Cortex of kidney (tissue), 1 donor: ENCODE measurements at regions not wholly inside any gene's neighbourhood (a gene's known extent, or its start where the extent isn't known, plus 50 kb on each side); places are given as distances from the start of the nearest gene placed in this dataset.
"Not testable (repeated sequence)": the region's sequence is repeated elsewhere in the genome, so short reads cannot be mapped to it uniquely, and the experiment has no call there.

Experiments
- DNase-seq: peaks from one replicate; lab custom pipeline; 2025; lab: John Stamatoyannopoulos, UW

DNA sequence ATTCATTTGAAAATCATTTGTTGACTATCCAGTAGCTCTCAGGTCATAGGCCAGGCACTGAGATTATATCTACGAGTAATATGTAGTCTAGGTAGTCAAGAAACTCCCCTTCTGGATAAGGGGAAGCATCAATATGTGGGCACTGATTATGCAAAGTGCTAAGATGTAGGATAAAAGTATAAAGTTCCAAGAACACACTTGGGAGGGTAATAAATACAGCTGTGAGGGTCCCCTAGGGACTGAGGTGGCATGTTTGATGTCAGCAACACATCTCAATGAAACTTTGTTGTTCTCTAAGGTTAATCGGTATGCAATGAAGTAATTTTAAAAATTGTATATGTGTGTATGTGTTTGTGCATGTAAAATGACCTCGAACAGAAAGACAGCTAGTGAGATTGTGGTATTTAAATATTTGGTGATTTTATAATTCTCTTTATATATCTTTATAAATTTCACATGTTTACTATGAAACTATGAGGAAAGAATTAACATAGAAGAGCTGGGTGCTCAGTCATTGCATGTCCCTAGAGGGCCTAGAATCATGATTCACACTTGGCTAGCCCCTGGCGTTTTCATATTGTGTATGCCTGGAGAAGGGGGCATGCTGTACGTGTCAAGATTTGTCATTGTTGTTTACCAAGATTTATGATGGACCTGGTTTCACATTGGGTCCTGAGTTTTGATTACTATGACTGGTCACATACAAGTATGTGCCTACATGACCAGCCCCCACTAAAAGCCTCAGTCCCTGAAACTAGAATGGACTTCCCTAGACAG is 140.1 kb upstream of the DUSP10 start:
- DNase-seq, result no peak

DNA sequence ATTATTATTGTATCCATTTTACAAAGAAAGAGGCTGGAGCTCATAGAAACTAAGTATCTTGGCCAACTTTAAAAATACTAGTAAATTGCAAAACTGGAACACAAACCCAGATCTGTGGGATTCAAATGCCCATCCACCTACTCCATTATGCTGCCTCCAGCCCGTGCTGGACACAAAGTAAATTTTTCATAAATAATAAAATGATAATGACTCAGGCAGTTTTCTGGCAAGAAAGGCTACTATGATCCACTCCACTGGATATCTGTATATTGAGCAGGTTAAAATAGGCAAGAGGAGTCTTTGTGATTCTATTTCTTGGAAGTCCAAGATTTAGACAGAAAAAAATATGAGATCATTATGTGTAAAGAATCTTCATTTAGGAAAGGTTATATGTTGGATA is 138.3 kb upstream of the DUSP10 start:
- no peak for DNase-seq

DNA sequence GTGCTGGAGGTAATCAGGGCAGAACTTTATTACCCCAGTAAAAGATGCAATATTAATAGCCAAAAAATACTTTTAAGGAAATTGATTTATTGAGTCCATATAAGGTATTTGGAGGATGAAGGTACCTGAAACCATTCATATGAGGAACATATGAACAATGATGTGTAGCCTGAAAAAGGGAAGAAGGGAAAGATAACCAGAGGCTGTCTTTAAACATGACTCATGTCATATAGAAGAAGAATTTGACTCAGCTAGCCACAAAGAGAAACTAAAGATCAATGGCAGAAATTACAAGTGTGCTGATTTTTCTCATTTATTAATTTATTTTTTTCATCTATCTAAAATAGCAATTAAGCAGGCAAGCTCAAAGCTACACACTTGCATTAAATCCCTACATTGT is 136.2 kb upstream of the DUSP10 start:
- no peak for DNase-seq

DNA sequence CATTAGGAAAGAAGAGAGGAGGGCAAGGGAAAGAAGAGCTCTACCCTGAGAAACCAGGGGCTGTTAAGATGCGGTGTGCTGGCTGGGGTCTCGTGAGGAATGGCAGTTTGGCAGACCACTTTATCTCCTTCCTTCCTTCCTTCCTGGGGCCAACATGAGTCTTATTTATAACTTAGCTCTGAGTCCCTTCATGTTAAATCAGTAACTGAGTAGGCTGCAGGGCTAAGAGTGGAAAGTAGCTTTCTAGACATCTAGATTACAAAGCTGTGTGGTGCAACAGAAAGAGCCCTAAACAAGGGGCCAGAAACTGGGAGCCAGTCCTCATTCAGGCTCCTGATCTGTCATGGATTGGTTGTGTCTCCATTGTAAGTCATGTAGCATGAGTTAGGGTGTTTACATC is 135.4 kb upstream of the DUSP10 start:
- no peak for DNase-seq

- DNase-seq, result no peak
Measured at GRCh38 chr1:221875004-221875330, 133.1 kb upstream of the DUSP10 start.

- no peak for DNase-seq
Measured at GRCh38 chr1:221874285-221875003, 132.6 kb upstream of the DUSP10 start.

DNA sequence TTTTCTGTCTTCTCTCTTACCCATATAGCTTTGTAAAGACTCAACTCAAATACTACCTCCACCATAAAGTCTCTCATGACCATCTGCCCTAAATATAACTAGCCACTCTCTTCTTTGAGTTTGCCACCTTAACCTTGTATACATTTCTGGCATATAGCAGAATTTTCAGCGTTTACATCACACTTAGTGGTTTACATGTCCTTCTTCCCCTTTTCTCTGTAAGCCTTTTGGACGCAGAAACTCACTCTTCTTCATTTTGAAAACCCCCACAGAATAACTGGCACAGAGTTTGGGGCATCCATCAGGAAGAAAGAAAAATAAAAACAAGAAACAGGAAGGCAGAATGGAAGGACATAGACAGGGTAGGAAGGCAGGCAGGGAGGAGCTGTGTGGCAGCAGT is 131.8 kb upstream of the DUSP10 start:
- DNase-seq, result no peak

GRCh38 chr1:221871056-221871455 is 129.2 kb upstream of the DUSP10 start:
- no peak for DNase-seq

GRCh38 chr1:221869779-221870178 is 127.9 kb upstream of the DUSP10 start:
- no peak for DNase-seq

DNA sequence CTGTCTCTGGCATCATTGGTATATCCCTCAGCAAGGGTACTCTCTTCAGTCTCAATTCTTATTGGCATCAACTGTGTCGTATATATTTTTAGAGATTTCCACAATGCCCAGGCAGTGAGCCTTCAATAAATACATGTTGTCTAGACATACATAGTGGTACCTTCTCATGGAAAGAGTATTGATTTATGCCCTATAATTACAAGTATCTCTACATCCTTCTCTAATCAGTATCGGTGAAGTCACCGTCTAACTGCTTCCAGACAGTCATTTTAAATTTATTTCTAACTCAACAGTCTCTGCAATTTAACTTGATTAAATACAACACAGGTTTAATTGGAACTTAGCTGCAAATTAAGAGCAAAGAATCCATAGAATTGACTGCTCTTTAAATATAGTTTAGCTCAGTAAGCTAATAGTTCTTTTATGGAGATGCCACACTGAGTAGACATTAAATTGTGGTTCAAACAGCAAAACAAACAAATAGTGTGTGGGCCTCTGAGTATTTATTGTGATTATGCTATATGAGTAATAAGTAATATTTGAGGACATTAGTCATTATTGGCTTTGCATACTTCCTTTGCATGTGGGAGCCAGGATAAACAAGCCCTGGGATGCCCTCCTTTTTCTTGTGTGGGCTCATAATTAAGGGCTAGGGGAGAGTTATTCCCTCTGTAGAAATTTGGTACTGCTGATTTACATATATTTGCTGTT is 126.9 kb upstream of the DUSP10 start:
- DNase-seq, result no peak

- DNase-seq, result no peak
Measured at GRCh38 chr1:221867003-221867402, 125.1 kb upstream of the DUSP10 start.

DNA sequence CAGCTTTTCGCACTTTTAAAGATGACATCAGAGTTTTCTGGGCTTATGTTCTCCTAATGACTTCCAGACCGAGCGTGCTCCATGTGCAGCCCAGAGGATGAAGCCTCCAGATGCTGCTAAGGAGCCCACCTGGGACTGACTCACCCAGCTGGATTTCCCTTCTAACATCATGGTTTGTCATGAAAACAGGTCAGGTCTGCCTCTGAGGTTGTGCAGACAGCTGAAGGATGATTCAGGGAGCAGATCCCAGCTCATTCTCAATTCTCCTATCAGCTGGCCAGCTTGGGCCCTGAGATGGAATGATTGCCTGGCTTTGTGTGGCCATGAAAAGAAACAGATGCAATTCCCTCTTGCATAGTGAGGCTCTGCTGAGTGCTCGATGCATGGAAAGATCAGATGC is 123.9 kb upstream of the DUSP10 start:
- no peak for DNase-seq

GRCh38 chr1:221863635-221864034 is 121.7 kb upstream of the DUSP10 start:
- DNase-seq, result no peak

- DNase-seq, result no peak
Measured at GRCh38 chr1:221862971-221863370, 121.1 kb upstream of the DUSP10 start.

DNA sequence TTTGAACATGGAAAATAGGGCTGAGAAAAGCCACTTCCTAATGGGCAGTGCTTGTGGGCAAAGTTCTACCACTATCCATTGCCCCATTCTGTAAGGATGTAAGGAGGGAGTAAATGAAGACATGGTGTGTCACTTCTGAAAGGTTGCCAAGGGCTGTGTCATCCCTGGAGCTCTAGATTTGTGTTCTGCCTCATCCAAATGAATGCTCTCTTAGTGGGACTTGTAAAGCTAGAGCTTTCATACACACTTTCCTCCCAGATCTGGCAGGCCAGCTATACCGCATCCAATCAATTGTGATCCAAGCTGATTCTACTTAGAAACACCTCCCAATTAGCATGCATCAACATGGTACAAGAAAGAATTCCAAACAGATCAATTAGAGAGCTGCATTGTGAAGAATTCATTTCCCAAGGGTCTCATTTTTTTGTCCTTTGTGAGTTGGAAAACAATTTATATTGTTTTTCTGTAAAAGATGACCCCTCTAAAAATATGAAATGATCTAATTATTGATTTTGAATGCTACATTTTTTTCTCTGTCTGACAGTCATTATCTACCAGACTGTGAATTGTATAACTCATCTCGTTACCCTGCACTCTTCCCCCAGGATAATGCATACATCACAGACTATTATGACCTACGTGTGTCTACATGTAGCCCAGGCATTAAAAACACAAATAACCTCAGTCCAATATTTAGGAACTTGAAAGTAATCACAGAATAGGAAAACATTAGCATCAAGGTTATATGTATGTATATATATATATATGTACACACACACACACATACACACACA is 117.1 kb upstream of the DUSP10 start:
- no peak for DNase-seq

DNA sequence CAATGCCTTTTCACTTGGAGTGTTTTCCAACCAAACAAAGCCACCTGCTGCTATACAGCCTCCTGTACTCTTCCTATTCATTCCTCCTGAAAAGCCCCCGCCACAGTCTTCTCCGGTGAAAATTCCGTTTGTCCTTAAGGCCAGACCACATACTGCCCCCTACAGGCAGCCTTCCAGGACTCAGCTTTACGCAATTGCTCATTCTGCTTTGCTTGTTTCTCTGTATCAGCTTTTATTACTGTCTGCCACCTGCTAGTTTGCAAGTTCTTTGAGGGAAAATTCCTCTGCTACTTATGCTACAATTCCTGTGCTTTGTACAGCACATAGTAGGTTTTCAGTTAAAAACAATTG is 115.2 kb upstream of the DUSP10 start:
- DNase-seq, result not testable (repeated sequence)

DNA sequence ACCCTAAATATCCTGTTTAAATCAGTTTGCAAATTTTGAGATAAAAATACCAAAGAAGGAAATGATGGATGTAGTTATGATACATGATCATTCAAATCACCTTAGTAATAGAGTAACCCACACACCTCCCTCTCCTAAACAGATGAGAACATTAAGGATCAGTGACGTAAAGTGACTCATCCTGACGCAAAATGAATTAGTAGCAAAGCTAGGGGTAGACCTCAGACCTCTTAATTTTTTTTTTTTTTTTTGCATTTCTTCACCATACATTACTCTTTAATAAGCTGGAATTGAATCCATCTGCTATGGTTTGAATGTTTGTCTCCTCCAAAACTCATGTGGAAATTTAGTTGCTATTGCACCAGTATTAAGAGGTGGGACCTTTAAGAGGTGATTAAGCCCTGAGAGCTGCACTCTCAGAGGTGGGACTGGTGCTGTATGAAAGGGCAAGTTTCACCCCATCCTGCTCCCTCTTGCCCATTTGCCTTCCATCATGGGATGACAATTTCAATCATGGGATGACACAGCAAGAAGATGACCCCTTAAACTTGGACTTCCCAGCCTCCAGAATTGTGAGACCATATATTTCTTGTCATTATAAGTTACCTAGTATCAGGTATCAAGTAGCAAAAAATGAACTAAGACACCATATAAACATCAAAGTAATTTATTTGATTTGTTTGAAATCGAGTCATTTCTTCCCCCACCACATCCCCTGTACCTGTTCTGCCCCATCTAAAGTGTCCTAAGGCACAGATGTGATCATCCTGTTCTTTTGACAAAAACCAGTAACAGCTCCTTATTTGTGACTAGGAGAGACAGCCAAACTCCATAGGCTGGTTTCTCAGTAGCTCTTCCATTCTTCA is 114.6 kb upstream of the DUSP10 start:
- no peak for DNase-seq

- DNase-seq, result no peak
Measured at GRCh38 chr1:221855156-221855555, 113.3 kb upstream of the DUSP10 start.

DNA sequence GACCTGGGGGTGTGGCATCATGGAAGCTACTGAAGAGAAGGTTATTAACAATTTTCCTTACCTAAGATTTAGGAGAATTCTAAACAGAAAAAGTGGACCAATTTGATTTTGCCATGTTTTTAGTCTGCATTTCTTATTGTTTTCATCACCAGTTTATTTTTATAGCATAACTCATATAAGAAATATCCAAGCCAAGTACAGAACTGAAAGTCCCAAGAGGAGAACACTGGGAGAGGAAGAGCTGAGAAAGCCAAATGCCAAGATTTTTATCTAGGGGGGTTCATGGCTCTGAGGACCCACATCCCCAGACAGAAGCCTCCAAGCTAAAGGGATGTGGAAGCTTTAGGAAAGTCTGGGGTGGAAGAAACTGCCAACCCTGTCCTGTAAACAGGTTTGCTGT is 109.4 kb upstream of the DUSP10 start:
- no peak for DNase-seq

GRCh38 chr1:221850470-221851187 is 108.7 kb upstream of the DUSP10 start:
- no peak for DNase-seq

DNA sequence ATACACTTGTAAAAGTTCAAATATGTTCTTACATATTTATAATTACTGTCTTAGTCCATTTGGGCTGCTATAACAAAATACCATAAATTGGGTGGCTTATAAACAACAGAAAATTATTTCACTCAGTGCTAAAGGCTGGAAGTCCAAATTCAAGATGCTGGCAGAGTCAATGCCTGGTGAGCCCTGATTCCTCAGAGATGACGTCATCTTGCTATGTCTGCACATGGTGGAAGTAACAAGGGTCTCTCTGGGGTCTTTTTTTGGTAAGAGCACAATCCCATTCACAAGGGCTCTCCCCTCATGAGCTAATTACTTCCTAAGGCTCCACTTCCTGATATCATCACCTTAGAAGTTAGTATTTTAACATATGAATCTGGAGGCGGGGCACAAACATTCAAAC is 108.0 kb upstream of the DUSP10 start:
- DNase-seq, result no peak
